MCF 10A (cell line): ENCODE measurements at regions not wholly inside any gene's neighbourhood (a gene's known extent, or its start where the extent isn't known, plus 50 kb on each side); places are given as distances from the start of the nearest gene placed in this dataset.
A peak's percentile ranks its signal among the peaks of the same experiment; 100 is the strongest.

Experiments used
- BruUV-seq: library from RNA; stranded (reverse); fragments of 400-500 nt; replicated peaks from 2 replicates; lab custom pipeline; 2021; lab: Mats Ljungman, UMichigan
- CTCF ChIA-PET: fragments of 300-600 bp; sonication (Branson Sonifier 250); formaldehyde crosslinking; extraction: SDS; loops from one replicate; lab custom pipeline; 2021; ENCODE audit warnings: antibody characterized with exemption, inconsistent platforms; lab: Yijun Ruan, JAX
- POLR2A ChIA-PET: fragments of 300-600, 350-650 bp; sonication (Branson Sonifier 250); formaldehyde crosslinking; extraction: SDS; loops from one replicate; lab custom pipeline; 2020; ENCODE audit warnings: antibody characterized with exemption, inconsistent platforms; lab: Yijun Ruan, JAX
- DNase-seq: peaks from one replicate; pipeline ENCODE4 v3.0.0-alpha.2; 2018; ENCODE audit not compliant: unreplicated experiment
- H3K27ac Mint-ChIP-seq: one replicate; pipeline ENCODE4 v1.8.0; 2022; ENCODE audit warnings: mild to moderate bottlenecking, low read depth, mixed read lengths; ENCODE audit not compliant: unreplicated experiment
- H3K27me3 Mint-ChIP-seq: one replicate; pipeline ENCODE4 v1.8.0; 2022; ENCODE audit warnings: mixed read lengths; ENCODE audit not compliant: insufficient read depth, unreplicated experiment
- H3K36me3 Mint-ChIP-seq: one replicate; pipeline ENCODE4 v1.8.0; 2022; ENCODE audit warnings: mild to moderate bottlenecking, moderate library complexity, mixed read lengths; ENCODE audit not compliant: insufficient read depth, unreplicated experiment
- H3K4me1 Mint-ChIP-seq: one replicate; pipeline ENCODE4 v1.8.0; 2022; ENCODE audit warnings: mixed read lengths; ENCODE audit not compliant: insufficient read depth, unreplicated experiment
- H3K4me3 Mint-ChIP-seq: one replicate; pipeline ENCODE4 v1.8.0; 2022; ENCODE audit warnings: mild to moderate bottlenecking, moderate library complexity, mixed read lengths; ENCODE audit not compliant: unreplicated experiment
- H3K9me3 Mint-ChIP-seq: one replicate; pipeline ENCODE4 v1.8.0; 2022; ENCODE audit warnings: mixed read lengths; ENCODE audit not compliant: unreplicated experiment
- CTCF ChIP-seq: fragments of 200-600 bp; IDR thresholded peaks from one replicate; pipeline ENCODE4 v1.8.0; 2022; ENCODE audit warnings: antibody characterized with exemption, mild to moderate bottlenecking; ENCODE audit not compliant: unreplicated experiment
- intact Hi-C: fragments of 100-400 bp; cut with micrococcal nuclease; formaldehyde crosslinking; loops from 2 replicates; pipeline ENCODE4 v1.14.1; 2022

GRCh38 chr2:164281896-164282295 is 339.4 kb downstream of the GRB14 start:
- no peak for TF ChIP-seq CTCF
- H3K4me1 Mint-ChIP-seq: no peaks in the 10 kb centered on the region
- DNase-seq: no peak
- ChIA-PET POLR2A (no interaction called here), CTCF (interaction anchor here (0.7 kb wide), 1 partner anchor 177 kb away, joined by 3 read pairs; no protein-coding TSS in a partner anchor)
- H3K4me3 Mint-ChIP-seq: no peak overlapping the region
- H3K36me3 Mint-ChIP-seq: no peaks in the 10 kb centered on the region
- intact Hi-C loops: no loop called here
- no peak overlapping the region for H3K27ac Mint-ChIP-seq
- H3K27me3 Mint-ChIP-seq: no peaks in the 10 kb centered on the region
- BruUV-seq: no TSS peak
- peaks cover 7% of the 10 kb centered on the region for H3K9me3 Mint-ChIP-seq

GRCh38 chr2:164275659-164276058 is 345.6 kb downstream of the GRB14 start:
- POLR2A ChIA-PET: no interaction called here

GRCh38 chr2:164260506-164260905 is 360.8 kb downstream of the GRB14 start:
- no peaks in the 10 kb centered on the region for H3K4me1 Mint-ChIP-seq
- TF ChIP-seq CTCF: no peak
- no peaks in the 10 kb centered on the region for H3K36me3 Mint-ChIP-seq
- no TSS peak for BruUV-seq
- no peaks in the 10 kb centered on the region for H3K27me3 Mint-ChIP-seq
- no peak overlapping the region for H3K27ac Mint-ChIP-seq
- CTCF ChIA-PET: no interaction called here
- intact Hi-C loops: no loop called here
- no peaks in the 10 kb centered on the region for H3K9me3 Mint-ChIP-seq
- H3K4me3 Mint-ChIP-seq: no peak overlapping the region
- POLR2A ChIA-PET: no interaction called here
- DNase-seq: peak; percentile 59

More at GRCh38 chr2:164275659-164276058, 345.6 kb downstream of the GRB14 start:
- intact Hi-C loops: no loop called here
- Mint-ChIP-seq H3K4me1 (no peaks in the 10 kb centered on the region), H3K27me3 (no peaks in the 10 kb centered on the region), H3K4me3 (no peak overlapping the region), H3K9me3 (peaks cover 7% of the 10 kb centered on the region), H3K36me3 (no peaks in the 10 kb centered on the region), H3K27ac (no peak overlapping the region)
- TF ChIP-seq CTCF: no peak
- CTCF ChIA-PET: interaction anchor here (0.6 to 0.7 kb wide), 2 partner anchors 22 to 50 kb away, joined by 3 to 4 read pairs; no protein-coding TSS in a partner anchor
- DNase-seq: no peak
- BruUV-seq: no TSS peak

GRCh38 chr2:164257742-164258141 is 363.5 kb downstream of the GRB14 start:
- H3K4me3 Mint-ChIP-seq: no peak overlapping the region
- DNase-seq: peak; percentile 30

More at GRCh38 chr2:164257742-164258141, 363.5 kb downstream of the GRB14 start:
- TF ChIP-seq CTCF: no peak
- Mint-ChIP-seq H3K27ac (no peak overlapping the region), H3K36me3 (no peaks in the 10 kb centered on the region), H3K9me3 (no peaks in the 10 kb centered on the region), H3K27me3 (no peaks in the 10 kb centered on the region), H3K4me1 (no peaks in the 10 kb centered on the region)
- BruUV-seq: no TSS peak
- POLR2A ChIA-PET: no interaction called here
- CTCF ChIA-PET: interaction anchor here (0.5 to 0.7 kb wide), 2 partner anchors 22 to 1850 kb away, joined by 3 read pairs; no protein-coding TSS in a partner anchor
- intact Hi-C loops: no loop called here
